HG03108 (cell line): ENCODE measurements at regions not wholly inside any gene's neighbourhood (a gene's known extent, or its start where the extent isn't known, plus 50 kb on each side); places are given as distances from the start of the nearest gene placed in this dataset.
"Not testable (repeated sequence)": the region's sequence is repeated elsewhere in the genome, so short reads cannot be mapped to it uniquely, and the experiment has no call there.

Source experiments
- ATAC-seq: cut with Tn5 transposase; IDR thresholded peaks from one replicate; pipeline ENCODE4 v1.9.1; 2021; ENCODE audit warnings: moderate library complexity; ENCODE audit not compliant: unreplicated experiment

DNA sequence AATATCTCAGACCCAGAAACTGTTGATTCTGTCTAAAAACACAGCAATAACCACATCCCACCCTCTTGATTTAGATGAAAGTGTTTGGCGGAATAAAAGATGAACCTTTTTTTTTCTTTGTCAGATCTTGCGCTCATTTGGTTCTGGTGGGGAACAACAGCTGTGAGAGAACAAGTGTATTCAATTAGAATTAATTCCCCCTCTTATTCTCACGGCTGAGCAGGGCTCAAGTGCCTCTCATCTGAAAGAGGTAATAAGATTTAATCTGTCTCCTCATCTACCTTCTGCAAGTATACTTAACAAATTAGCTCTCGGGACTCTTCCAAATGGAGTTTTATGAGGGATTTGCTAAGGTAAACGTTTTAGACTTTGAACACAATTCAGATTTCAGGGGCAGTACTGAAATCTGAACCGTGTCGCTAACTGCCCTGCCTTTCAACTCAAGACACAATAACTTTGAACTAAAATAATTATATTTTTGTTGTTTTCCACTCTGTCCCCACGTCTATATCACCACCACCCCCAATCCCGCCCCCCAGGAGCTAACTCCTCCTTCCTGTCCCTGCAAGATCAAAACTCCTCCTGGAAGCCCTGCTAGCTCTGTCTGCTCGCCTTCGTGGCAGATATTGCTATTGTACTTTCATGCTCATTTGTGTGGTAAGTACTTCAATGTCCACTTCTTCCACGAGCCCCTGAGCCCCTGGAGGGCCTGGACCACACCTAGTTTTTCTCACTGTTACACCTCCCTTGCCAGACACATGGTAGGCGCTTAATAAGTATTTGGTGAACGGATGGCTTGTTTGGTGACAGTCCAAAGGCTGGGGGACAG lies 54.2 kb upstream of the ROPN1B start:
- ATAC-seq, result not testable (repeated sequence)

- ATAC-seq, result not testable (repeated sequence)
These were observed 53.6 kb upstream of the ROPN1B start for GRCh38 chr3:125915437-125915787.

DNA sequence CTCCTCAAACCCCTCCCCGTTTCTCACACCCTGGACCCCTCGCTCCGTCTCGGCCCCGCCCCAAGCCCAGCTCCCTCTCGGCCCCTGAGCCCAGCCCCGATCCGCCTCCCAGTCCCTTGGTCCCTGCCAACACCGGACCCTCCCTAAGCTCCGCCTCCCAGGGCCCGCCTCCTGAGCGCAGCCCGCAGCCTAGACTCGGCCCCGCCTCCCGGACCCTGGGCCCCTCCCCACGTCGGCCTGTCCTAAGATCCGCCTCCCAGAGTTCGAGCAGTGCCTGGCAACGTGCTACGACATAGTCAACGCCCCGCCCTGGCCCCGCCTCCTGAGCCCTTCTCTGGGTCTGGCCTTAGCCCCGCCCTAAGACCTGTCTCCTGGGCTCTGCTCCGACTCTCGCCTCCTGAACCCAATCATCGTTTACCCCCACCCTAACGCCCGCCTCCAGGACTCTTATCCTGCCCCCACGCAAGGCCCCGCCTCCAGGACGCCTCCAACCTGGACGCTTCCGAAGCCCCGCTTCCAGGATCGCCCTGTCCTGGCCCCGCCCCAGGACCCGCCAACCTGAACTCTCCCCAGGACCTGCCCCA lies 53.1 kb upstream of the ROPN1B start:
- peak; percentile 85 for ATAC-seq

- peak; percentile 51 for ATAC-seq
These were observed 52.5 kb upstream of the ROPN1B start for GRCh38 chr3:125916376-125916978.

DNA sequence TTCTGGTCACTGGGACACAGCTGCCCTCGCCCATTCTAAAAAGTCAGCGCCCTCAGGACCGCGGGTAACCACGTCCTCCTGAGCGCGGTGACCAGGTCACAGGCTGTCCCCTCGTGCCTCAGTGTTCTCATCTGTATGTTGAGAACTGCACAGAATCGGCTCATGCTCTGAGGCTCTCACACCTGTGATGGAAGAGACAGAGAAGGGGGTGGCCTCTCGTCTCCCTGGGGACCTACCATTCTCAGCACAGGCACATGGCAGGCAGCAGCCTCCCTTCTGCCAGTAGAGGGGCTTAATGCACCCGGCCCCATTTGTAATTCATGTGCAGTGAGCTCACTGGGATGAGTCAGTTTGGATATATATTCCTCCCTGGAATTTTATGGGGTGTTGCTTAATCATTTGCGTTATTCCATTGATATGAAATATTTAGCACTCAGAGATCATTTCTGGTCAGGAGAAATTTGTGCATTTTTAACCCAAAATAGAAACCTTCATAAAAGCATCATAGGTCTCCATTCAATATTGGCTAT lies 51.9 kb upstream of the ROPN1B start:
- not testable (repeated sequence) for ATAC-seq

- ATAC-seq, result not testable (repeated sequence)
These were observed 51.0 kb upstream of the ROPN1B start for GRCh38 chr3:125918024-125918423.

GRCh38 chr3:125918451-125918850 lies 50.5 kb upstream of the ROPN1B start:
- not testable (repeated sequence) for ATAC-seq

DNA sequence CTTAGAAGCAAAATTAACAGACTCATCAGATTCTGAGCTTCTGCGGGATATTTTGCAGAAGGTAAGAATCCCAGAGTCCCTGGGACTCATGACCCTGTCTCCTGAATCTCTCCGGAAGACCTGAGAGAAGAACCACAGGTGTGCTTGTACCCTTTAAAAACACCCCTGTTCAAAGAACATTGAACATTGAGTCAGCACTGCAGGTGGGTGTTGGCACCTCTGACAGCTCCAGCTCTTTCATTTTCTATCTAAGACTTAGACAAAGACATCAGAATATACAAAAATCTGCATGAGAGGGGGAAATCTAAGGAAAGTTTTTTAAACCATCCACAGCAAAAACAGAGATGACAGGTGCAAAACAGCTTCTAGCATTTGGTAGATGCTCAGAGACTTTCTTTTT lies 50.1 kb upstream of the ROPN1B start:
- ATAC-seq, result not testable (repeated sequence)
